Prostate gland (tissue), 2 donors: ENCODE measurements at regions not wholly inside any gene's neighbourhood (a gene's known extent, or its start where the extent isn't known, plus 50 kb on each side); places are given as distances from the start of the nearest gene placed in this dataset.

Source experiments
- DNase-seq: peaks from one replicate; pipeline ENCODE4 v3.0.0-alpha.2; 2019; ENCODE audit warnings: low spot score
- H3K27ac ChIP-seq, 2 donors: fragments of 200-600 bp; sonication (generic); 2 replicates each; pipeline ENCODE4 v1.5.1; 2017 to 2019
- H3K27me3 ChIP-seq: fragments of 200-600 bp; sonication (generic); replicated peaks from 2 replicates; pipeline ENCODE4 v1.5.1; 2019; ENCODE audit not compliant: insufficient read depth
- H3K36me3 ChIP-seq, 2 donors: fragments of 200-600 bp; sonication (generic); 1 replicate in 1 of 2; 2 replicates in 1 of 2; pipeline versions ENCODE4 v1.5.1 to v1.8.1; 2017 to 2019
- H3K4me1 ChIP-seq: fragments of 200-600 bp; sonication (generic); replicated peaks from 2 replicates; pipeline ENCODE4 v1.5.1; 2019
- H3K4me3 ChIP-seq, 2 donors: fragments of 200-600 bp; sonication (generic); 2 replicates each; pipeline ENCODE4 v1.5.1; 2017 to 2019
- H3K9me3 ChIP-seq: fragments of 200-600 bp; sonication (generic); 2 replicates; pipeline ENCODE4 v1.5.1; 2017
- CTCF ChIP-seq, 4 experiments: fragments of 200-600 bp in 2 of 4; fragments of 450-650 bp in 2 of 4; sonication (generic) in 2 of 4; IDR thresholded peaks; 1 replicate in 3 of 4; 2 replicates in 1 of 4; pipeline ENCODE4 v1.5.1; 2016 to 2019; ENCODE audit warnings: antibody characterized with exemption in 4 of 4, mild to moderate bottlenecking in 2 of 4, moderate library complexity in 2 of 4
- POLR2A ChIP-seq: fragments of 450-650 bp; IDR thresholded peaks from one replicate; pipeline ENCODE4 v1.6.1; 2016; ENCODE audit warnings: antibody characterized with exemption, mild to moderate bottlenecking
- POLR2AphosphoS5 ChIP-seq: sonication (generic); formaldehyde crosslinking; IDR thresholded peaks from one replicate; pipeline ENCODE4 v1.6.1; 2017; ENCODE audit warnings: antibody characterized with exemption
- WGBS: methylation state at CpG from one replicate; pipeline ENCODE4 v1.1.5; 2018; 5-methylcytosine and 5-hydroxymethylcytosine counted together
- intact Hi-C: fragments of 100-400 bp; cut with DNase I; formaldehyde crosslinking; loops from one replicate; pipeline ENCODE4 v1.14.2; 2022

GRCh38 chr6:2481307-2481706 is 235.9 kb upstream of the GMDS start:
- no peak for TF ChIP-seq POLR2A
- Histone ChIP-seq H3K36me3 (no peaks in the 10 kb centered on the region), H3K4me1 (no peaks in the 10 kb centered on the region), H3K27ac (no peak overlapping the region), H3K4me3 (no peak overlapping the region), H3K9me3 (no peaks in the 10 kb centered on the region), H3K27me3 (no peaks in the 10 kb centered on the region)
- DNase-seq: no peak
- intact Hi-C loops: no loop called here
- 96% methylated on average over 4 of the region's 4 CpGs for WGBS

GRCh38 chr6:2480267-2480966 is 235.0 kb upstream of the GMDS start:
- H3K4me3 ChIP-seq: no peak overlapping the region
- no peak for DNase-seq
- H3K27ac ChIP-seq: no peak overlapping the region
- WGBS: 68% methylated on average over 10 of the region's 10 CpGs
- TF ChIP-seq POLR2AphosphoS5 (no peak), POLR2A (no peak), CTCF (IDR thresholded peaks at IDR 0.05) (no peak)
- no peaks in the 10 kb centered on the region for H3K27me3 ChIP-seq
- intact Hi-C loops: no loop called here
- no peaks in the 10 kb centered on the region for H3K9me3 ChIP-seq
- no peaks in the 10 kb centered on the region for H3K36me3 ChIP-seq
- no peaks in the 10 kb centered on the region for H3K4me1 ChIP-seq

- Histone ChIP-seq H3K36me3 (no peaks in the 10 kb centered on the region), H3K4me1 (no peaks in the 10 kb centered on the region), H3K27me3 (no peaks in the 10 kb centered on the region), H3K27ac (peak overlapping the region in 1 of 2 donors; percentile 16), H3K4me3 (peak overlapping the region in 1 of 2 donors; percentile 4), H3K9me3 (no peaks in the 10 kb centered on the region)
- intact Hi-C loops: no loop called here
- WGBS: 14% methylated on average over 9 of the region's 9 CpGs
- DNase-seq: no peak
- no peak for TF ChIP-seq CTCF (IDR thresholded peaks at IDR 0.05)
- TF ChIP-seq POLR2A: no peak
- no peak for TF ChIP-seq POLR2AphosphoS5
Observed at GRCh38 chr6:2478200-2478599, 232.8 kb upstream of the GMDS start.

GRCh38 chr6:2477666-2478065 is 232.3 kb upstream of the GMDS start:
- TF ChIP-seq POLR2AphosphoS5: peak; percentile 28
- TF ChIP-seq POLR2A: no peak
- DNase-seq: peak; percentile 31
- no peaks in the 10 kb centered on the region for H3K9me3 ChIP-seq
- no peaks in the 10 kb centered on the region for H3K4me1 ChIP-seq
- intact Hi-C loops: no loop called here
- no peaks in the 10 kb centered on the region for H3K27me3 ChIP-seq
- peak overlapping the region in 1 of 2 donors; percentile 16 for H3K27ac ChIP-seq
- H3K4me3 ChIP-seq: peak overlapping the region in 1 of 2 donors; percentile 4
- 30% methylated on average over 8 of the region's 8 CpGs for WGBS
- H3K36me3 ChIP-seq: no peaks in the 10 kb centered on the region

DNA sequence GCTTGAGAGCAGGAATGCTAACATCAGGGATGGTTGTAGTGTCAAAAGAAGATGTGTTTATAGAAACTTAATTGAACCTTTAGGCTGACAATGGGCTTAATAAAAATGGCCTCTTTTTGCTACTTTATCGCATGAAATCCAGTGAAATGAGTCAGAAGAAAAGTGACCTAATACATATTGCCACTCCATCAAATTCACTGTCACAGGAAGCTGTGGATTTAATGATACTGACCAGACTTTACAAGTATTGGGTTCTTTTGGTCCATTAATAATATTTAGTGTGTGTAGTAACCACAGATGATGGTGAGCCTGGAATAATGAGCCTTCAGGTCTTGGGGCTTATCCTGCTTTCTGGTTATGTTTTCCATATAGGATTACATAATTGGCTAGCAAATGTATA is 231.8 kb upstream of the GMDS start:
- H3K9me3 ChIP-seq: no peaks in the 10 kb centered on the region
- TF ChIP-seq POLR2A (no peak), CTCF (IDR thresholded peaks at IDR 0.05) (no peak), POLR2AphosphoS5 (no peak)
- intact Hi-C loops: no loop called here
- no peak overlapping the region for H3K27ac ChIP-seq
- no peaks in the 10 kb centered on the region for H3K36me3 ChIP-seq
- H3K4me3 ChIP-seq: no peak overlapping the region
- no peaks in the 10 kb centered on the region for H3K27me3 ChIP-seq
- no peak for DNase-seq
- WGBS: 90% methylated on average over 1 of the region's 1 CpG
- no peaks in the 10 kb centered on the region for H3K4me1 ChIP-seq

GRCh38 chr6:2476376-2476775 is 231.0 kb upstream of the GMDS start:
- intact Hi-C loops: no loop called here
- TF ChIP-seq CTCF (IDR thresholded peaks at IDR 0.05): no peak
- no peak for TF ChIP-seq POLR2A
- no peak for TF ChIP-seq POLR2AphosphoS5
- no peaks in the 10 kb centered on the region for H3K9me3 ChIP-seq
- H3K27ac ChIP-seq: no peak overlapping the region
- WGBS: 63% methylated on average over 4 of the region's 4 CpGs
- no peaks in the 10 kb centered on the region for H3K4me1 ChIP-seq
- no peaks in the 10 kb centered on the region for H3K27me3 ChIP-seq
- H3K36me3 ChIP-seq: no peaks in the 10 kb centered on the region
- H3K4me3 ChIP-seq: no peak overlapping the region
- DNase-seq: no peak
